Myocyte (in vitro differentiated cells): ENCODE measurements at regions not wholly inside any gene's neighbourhood (a gene's known extent, or its start where the extent isn't known, plus 50 kb on each side); places are given as distances from the start of the nearest gene placed in this dataset.

Experiments used
- DNase-seq: peaks from one replicate; pipeline ENCODE4 v3.0.0-alpha.2; 2012; ENCODE audit warnings: low read depth

DNA sequence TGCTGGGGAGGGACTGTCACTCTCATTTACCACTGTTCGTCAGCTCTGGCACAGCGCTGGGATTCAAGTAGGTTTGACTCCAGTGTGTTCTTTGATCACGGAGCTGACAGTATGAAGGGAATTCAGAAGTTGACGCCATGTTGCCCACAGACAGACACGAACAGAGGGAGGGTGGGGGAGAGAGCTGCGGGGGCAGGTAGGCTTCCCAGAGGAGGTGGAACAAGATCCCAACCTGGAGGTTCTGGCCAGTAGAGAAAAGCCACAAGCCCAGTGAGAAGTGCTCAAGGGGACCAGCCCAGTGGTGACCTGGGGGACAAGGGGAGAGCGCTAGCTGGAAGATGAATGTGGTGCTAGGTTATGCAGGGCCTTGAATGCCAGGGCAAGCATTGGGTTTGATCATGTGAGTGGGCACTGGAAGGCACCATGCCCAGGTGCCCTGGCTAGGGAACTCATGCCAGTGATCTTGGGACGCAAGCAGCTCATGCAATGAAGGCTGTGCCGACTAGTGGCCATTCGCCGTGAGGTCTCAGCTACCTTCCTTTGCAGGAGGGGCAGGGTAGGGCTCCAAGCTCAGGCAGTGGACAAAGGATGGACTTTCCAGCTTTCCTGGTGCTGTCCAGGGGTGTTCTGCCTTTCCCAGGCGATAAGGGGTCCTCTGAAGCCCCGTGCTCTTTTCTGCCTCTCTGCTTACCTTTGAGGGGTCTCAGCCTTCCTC lies 50.4 kb upstream of the APCDD1L start:
- DNase-seq = no peak
